Lung (tissue), 11 donors: ENCODE measurements at regions not wholly inside any gene's neighbourhood (a gene's known extent, or its start where the extent isn't known, plus 50 kb on each side); places are given as distances from the start of the nearest gene placed in this dataset.
A peak's percentile ranks its signal among the peaks of the same experiment; 100 is the strongest.

Experiments used
- ATAC-seq: fragments of 200-7000 bp; cut with Tn5 transposase; one replicate; pipeline ENCODE4 v1.9.1; 2020; ENCODE audit warnings: moderate number of reproducible peaks; ENCODE audit not compliant: insufficient read depth, low FRiP score
- DNase-seq, 3 donors: peaks; one replicate each; pipeline ENCODE4 v3.0.0-alpha.2; 2013 to 2017
- H3K27ac ChIP-seq, 2 donors: one replicate each; pipeline ENCODE4 v1.5.1; 2013; ENCODE audit warnings: mild to moderate bottlenecking in 2 of 2, moderate library complexity in 2 of 2, control low read depth in 1 of 2, inconsistent platforms in 1 of 2, low read depth in 1 of 2, low read length in 1 of 2
- H3K27me3 ChIP-seq, 3 donors: one replicate each; pipeline ENCODE4 v1.5.1; 2013; ENCODE audit warnings: low read length in 2 of 3; ENCODE audit not compliant: control insufficient read depth in 3 of 3, insufficient read depth in 3 of 3
- H3K36me3 ChIP-seq, 4 donors: one replicate each; pipeline ENCODE4 v1.5.1; 2013; ENCODE audit warnings: low read length in 4 of 4, mild to moderate bottlenecking in 1 of 4, moderate library complexity in 1 of 4; ENCODE audit not compliant: control insufficient read depth in 4 of 4, insufficient read depth in 4 of 4
- H3K4me1 ChIP-seq, 5 donors: one replicate each; pipeline ENCODE4 v1.5.1; 2013; ENCODE audit warnings: low read length in 5 of 5, mild to moderate bottlenecking in 2 of 5, moderate library complexity in 1 of 5; ENCODE audit not compliant: control insufficient read depth in 5 of 5, insufficient read depth in 5 of 5
- H3K4me3 ChIP-seq: one replicate; pipeline ENCODE4 v1.5.1; 2013; ENCODE audit warnings: mild to moderate bottlenecking, control low read depth, moderate library complexity
- H3K9ac ChIP-seq, 2 donors: one replicate each; pipeline ENCODE4 v1.5.1; 2013; ENCODE audit warnings: low read length in 2 of 2, control low read depth in 1 of 2; ENCODE audit not compliant: insufficient read depth in 1 of 2
- H3K9me3 ChIP-seq, 4 donors: one replicate each; pipeline ENCODE4 v1.5.1; 2013; ENCODE audit warnings: low read length in 3 of 4, mild to moderate bottlenecking in 1 of 4, moderate library complexity in 1 of 4; ENCODE audit not compliant: control insufficient read depth in 4 of 4, insufficient read depth in 3 of 4
- WGBS, 2 donors: extraction: QIAGEN DNeasy Blood & Tissue Kit; methylation state at CpG; one replicate each; pipeline ENCODE4 v1.1.7; 2013; 5-methylcytosine and 5-hydroxymethylcytosine counted together
- TF ChIP-seq, protein P1 (sequence below): IDR thresholded peaks from 2 replicates; pipeline ENCODE4 v1.5.1; 2012; ENCODE audit warnings: mild to moderate bottlenecking; ENCODE audit errors: control extremely low read depth, extremely low read depth
- donor health status: control.
- donor health status: control.
- donor health status: Bipolar disorder and iron deficiency.
- donor health status: healthy.
- donor health status: DM: yes; HTN: yes; CAD: no.

DNA sequence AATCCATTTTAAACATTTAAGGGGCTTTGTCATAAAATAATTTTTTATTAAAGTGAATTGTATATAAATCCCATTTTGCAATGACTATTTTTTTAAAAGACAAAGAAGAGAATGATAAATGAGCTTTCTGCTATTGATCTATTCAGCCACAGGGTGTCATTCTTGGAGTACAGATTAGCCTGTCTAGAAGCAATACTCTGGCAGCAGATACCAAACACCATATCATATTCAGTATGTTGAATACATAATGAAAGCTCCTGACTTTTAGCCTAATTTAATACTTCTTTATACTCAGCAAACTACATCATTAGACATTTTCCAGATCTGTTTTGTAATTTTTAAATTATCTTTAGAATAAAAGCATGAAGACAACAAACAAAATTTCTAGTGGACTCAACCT is 496.3 kb downstream of the PDGFC start:
- TF ChIP-seq, protein P1, sequence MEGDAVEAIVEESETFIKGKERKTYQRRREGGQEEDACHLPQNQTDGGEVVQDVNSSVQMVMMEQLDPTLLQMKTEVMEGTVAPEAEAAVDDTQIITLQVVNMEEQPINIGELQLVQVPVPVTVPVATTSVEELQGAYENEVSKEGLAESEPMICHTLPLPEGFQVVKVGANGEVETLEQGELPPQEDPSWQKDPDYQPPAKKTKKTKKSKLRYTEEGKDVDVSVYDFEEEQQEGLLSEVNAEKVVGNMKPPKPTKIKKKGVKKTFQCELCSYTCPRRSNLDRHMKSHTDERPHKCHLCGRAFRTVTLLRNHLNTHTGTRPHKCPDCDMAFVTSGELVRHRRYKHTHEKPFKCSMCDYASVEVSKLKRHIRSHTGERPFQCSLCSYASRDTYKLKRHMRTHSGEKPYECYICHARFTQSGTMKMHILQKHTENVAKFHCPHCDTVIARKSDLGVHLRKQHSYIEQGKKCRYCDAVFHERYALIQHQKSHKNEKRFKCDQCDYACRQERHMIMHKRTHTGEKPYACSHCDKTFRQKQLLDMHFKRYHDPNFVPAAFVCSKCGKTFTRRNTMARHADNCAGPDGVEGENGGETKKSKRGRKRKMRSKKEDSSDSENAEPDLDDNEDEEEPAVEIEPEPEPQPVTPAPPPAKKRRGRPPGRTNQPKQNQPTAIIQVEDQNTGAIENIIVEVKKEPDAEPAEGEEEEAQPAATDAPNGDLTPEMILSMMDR = no peak
- no peaks in the 10 kb centered on the region for H3K4me1 ChIP-seq
- no peaks in the 10 kb centered on the region for H3K27me3 ChIP-seq
- H3K9ac ChIP-seq = no peak overlapping the region
- no peaks in the 10 kb centered on the region for H3K36me3 ChIP-seq
- H3K27ac ChIP-seq = no peak overlapping the region
- H3K9me3 ChIP-seq = no peaks in the 10 kb centered on the region
- ATAC-seq = peak; percentile 59
- H3K4me3 ChIP-seq = no peak overlapping the region
- DNase-seq = peak in 2 of 3 donors; percentile 62 to 69

GRCh38 chr4:156473151-156473550 is 498.4 kb downstream of the PDGFC start:
- Histone ChIP-seq H3K36me3 (no peaks in the 10 kb centered on the region), H3K9me3 (no peaks in the 10 kb centered on the region), H3K4me3 (no peak overlapping the region), H3K4me1 (no peaks in the 10 kb centered on the region), H3K27ac (no peak overlapping the region), H3K9ac (no peak overlapping the region), H3K27me3 (no peaks in the 10 kb centered on the region)
- DNase-seq (no peak), ATAC-seq (no peak)
- TF ChIP-seq, protein P1 = no peak
- WGBS, 2 donors = 71 to 81% methylated on average over 3 of the region's 3 CpGs

DNA sequence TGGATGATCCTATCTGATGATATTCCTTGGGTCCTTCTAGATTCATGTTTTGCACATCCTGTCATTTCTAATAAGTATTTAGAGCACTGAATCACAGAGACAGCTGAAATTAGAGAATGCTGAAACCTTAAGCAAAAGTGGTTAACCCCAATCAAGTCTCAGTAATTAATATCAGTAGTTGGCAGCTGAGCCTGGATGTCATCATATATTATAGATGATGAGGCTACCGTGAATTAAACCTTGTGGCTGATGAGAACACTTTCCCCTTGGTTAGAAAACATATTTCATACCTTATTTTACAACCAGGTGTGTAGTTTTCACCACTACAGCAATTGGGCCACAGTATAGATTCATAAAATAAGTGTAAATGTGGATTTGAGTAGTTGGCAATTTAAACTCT is 499.0 kb downstream of the PDGFC start:
- H3K4me1 ChIP-seq = no peaks in the 10 kb centered on the region
- ATAC-seq (no peak), DNase-seq (no peak)
- H3K9me3 ChIP-seq = no peaks in the 10 kb centered on the region
- no peak overlapping the region for H3K4me3 ChIP-seq
- no peaks in the 10 kb centered on the region for H3K36me3 ChIP-seq
- WGBS, 2 donors = 71 to 81% methylated on average over 1 of the region's 1 CpG
- TF ChIP-seq, protein P1 = no peak
- H3K27ac ChIP-seq = no peak overlapping the region
- H3K9ac ChIP-seq = no peak overlapping the region
- no peaks in the 10 kb centered on the region for H3K27me3 ChIP-seq

DNA sequence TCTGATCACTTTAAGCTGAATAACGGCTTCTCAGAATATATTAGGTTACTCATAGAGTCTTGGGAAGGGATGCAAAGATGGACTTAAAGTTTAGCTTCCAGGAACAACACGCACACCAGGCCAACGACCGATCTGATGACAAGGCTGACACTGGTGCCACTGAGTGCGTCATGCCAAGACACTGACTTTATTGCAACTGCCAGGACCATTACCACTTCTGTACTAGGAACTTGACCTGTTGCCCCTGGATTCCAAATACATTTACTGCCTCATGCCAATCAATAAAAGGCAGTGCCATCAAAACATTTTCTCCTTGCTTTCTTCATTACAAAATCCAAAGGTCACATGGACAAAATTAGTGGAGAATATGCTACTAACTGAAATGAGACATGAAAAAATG is 505.9 kb upstream of the CTSO start:
- Histone ChIP-seq H3K27ac (no peak overlapping the region), H3K9me3 (no peaks in the 10 kb centered on the region), H3K9ac (no peak overlapping the region), H3K4me3 (no peak overlapping the region), H3K36me3 (no peaks in the 10 kb centered on the region), H3K4me1 (no peaks in the 10 kb centered on the region), H3K27me3 (no peaks in the 10 kb centered on the region)
- TF ChIP-seq, protein P1 = no peak
- ATAC-seq (no peak), DNase-seq (no peak)
- WGBS, 2 donors = 88 to 92% methylated on average over 5 of the region's 5 CpGs
